ENCODE measurements at regions not wholly inside any gene's neighbourhood (a gene's known extent, or its start where the extent isn't known, plus 50 kb on each side); places are given as distances from the start of the nearest gene placed in this dataset.

DNA sequence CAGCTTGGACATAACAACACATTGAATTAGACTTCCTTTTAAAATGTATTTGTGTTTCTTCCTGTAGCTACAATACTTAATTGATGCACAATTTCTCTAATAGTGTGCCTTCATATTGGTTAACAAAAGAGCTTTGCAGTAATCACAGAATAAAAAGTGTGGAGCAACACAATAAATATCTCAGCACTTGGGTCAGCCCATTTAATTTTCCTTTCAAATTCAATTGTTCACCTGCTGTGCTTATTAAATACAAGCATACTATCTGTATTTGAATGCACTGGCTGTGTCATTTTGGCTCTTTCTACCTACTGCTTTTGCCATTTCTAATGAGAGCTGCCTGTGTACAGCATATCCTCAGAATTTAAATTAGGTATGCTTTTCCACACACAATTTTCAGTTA, 1641.3 kb upstream of the SLC39A10 start:
- Histone ChIP-seq H3K27ac (no peak overlapping the region), H3K9me3 (peaks cover 0 to 11% (median 7%) of the 10 kb centered on the region in 4 donors), H3K27me3 (no peaks in the 10 kb centered on the region), H3K4me3 (no peak overlapping the region), H3K36me3 (no peaks in the 10 kb centered on the region), H3K4me1 (no peaks in the 10 kb centered on the region)
- DNase-seq = no peak
- TF ChIP-seq POLR2A (IDR thresholded peaks at IDR 0.05) = no peak
- no peak for TF ChIP-seq EP300 (IDR thresholded peaks at IDR 0.05)
- TF ChIP-seq POLR2AphosphoS5 (IDR thresholded peaks at IDR 0.05) = no peak
- TF ChIP-seq, protein P1, sequence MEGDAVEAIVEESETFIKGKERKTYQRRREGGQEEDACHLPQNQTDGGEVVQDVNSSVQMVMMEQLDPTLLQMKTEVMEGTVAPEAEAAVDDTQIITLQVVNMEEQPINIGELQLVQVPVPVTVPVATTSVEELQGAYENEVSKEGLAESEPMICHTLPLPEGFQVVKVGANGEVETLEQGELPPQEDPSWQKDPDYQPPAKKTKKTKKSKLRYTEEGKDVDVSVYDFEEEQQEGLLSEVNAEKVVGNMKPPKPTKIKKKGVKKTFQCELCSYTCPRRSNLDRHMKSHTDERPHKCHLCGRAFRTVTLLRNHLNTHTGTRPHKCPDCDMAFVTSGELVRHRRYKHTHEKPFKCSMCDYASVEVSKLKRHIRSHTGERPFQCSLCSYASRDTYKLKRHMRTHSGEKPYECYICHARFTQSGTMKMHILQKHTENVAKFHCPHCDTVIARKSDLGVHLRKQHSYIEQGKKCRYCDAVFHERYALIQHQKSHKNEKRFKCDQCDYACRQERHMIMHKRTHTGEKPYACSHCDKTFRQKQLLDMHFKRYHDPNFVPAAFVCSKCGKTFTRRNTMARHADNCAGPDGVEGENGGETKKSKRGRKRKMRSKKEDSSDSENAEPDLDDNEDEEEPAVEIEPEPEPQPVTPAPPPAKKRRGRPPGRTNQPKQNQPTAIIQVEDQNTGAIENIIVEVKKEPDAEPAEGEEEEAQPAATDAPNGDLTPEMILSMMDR (IDR thresholded peaks at IDR 0.05) = no peak
- intact Hi-C loops (cut with DNase I; ENCODE audit: low total_unique reads) = no loop called here

DNA sequence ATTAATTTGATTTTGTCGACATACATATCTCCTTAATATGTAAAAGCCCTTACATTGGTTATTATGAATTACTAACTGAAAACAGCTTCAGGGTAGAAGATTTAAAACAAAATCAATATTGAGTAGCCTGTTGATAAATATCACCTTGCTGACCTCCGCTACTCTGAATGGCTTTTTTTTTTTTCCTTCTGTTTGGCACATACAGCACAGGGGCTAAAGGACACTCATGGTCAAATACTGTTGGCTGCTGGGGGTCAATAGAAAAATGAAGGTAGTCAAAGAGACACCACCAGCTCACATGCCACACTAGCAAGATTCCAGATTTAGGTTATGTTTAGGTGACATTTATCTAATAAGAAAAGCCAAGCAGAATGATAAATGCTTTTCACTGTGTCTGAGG, 1642.4 kb upstream of the SLC39A10 start:
- DNase-seq = no peak
- intact Hi-C loops (cut with DNase I; ENCODE audit: low total_unique reads) = no loop called here
- no peaks in the 10 kb centered on the region for H3K27me3 ChIP-seq
- H3K27ac ChIP-seq = no peak overlapping the region
- TF ChIP-seq POLR2AphosphoS5 (IDR thresholded peaks at IDR 0.05) (no peak), POLR2A (IDR thresholded peaks at IDR 0.05) (no peak), EP300 (IDR thresholded peaks at IDR 0.05) (no peak)
- TF ChIP-seq, protein P1 (IDR thresholded peaks at IDR 0.05) = no peak
- no peaks in the 10 kb centered on the region for H3K36me3 ChIP-seq
- H3K4me1 ChIP-seq = no peaks in the 10 kb centered on the region
- peaks cover 0 to 3% (median under 1%) of the 10 kb centered on the region in 4 donors for H3K9me3 ChIP-seq
- no peak overlapping the region for H3K4me3 ChIP-seq
- WGBS, 5 donors = 54 to 78% (median 65%) methylated on average over 2 of the region's 2 CpGs

DNA sequence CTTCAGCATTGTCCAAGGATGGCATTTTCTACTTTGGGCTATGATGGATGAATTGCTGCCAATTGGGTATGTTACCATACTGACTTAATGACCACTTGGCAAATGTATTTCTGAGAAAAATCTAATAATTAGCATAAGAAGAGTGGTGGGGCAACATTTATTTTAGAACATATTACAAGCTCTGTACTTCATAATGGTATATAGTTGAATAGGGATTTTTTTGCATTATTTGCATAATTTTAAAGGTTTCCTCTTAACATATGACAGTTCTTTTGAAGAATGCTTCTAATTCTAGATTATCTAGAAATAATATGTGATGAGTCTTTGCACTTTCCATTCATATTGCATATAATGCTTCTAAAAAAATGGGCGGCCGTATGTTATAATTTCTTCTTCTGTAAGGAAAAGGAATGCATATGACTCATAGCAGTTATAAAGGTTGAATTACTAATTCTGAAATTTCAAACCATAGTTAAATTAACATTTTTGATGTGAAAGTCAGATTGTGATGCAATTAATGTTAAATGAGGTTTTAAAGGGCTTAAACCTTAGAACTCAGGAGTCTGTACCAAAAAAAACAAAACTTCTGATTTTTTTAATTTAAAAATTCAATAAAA, 1652.3 kb upstream of the SLC39A10 start:
- Histone ChIP-seq H3K9me3 (peaks cover 0 to 30% (median 14%) of the 10 kb centered on the region in 4 donors), H3K27me3 (no peaks in the 10 kb centered on the region), H3K27ac (no peak overlapping the region), H3K4me1 (no peaks in the 10 kb centered on the region), H3K4me3 (no peak overlapping the region), H3K36me3 (no peaks in the 10 kb centered on the region)
- 88 to 100% (median 95%) methylated on average over 2 of the region's 2 CpGs for WGBS, 5 donors
- TF ChIP-seq POLR2AphosphoS5 (IDR thresholded peaks at IDR 0.05) (no peak), EP300 (IDR thresholded peaks at IDR 0.05) (no peak), POLR2A (IDR thresholded peaks at IDR 0.05) (no peak)
- TF ChIP-seq, protein P1 (IDR thresholded peaks at IDR 0.05) = no peak
- intact Hi-C loops (cut with DNase I; ENCODE audit: low total_unique reads) = no loop called here
- no peak for DNase-seq

DNA sequence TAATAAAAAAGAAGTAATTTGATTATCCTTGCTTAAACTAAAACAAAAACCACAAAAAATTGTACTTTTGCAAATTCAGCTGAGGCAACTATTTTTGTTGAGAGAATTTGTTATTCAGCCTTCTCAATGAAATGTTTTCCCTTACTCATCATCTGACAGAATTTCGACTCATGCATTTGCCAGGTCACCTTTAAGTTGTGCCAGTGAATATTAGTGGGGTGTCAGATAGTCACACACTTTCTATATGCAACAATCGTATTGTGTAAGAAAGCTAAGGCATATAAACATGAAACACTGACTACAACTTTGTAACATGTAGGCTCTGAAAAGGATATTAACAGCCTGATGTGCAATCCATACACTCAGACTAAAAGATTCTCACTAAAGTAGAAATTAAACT, 1653.1 kb upstream of the SLC39A10 start:
- Histone ChIP-seq H3K36me3 (no peaks in the 10 kb centered on the region), H3K4me1 (no peaks in the 10 kb centered on the region), H3K27ac (no peak overlapping the region), H3K27me3 (no peaks in the 10 kb centered on the region), H3K9me3 (peaks cover 0 to 22% (median 12%) of the 10 kb centered on the region in 4 donors), H3K4me3 (no peak overlapping the region)
- DNase-seq = no peak
- TF ChIP-seq, protein P1 (IDR thresholded peaks at IDR 0.05) = no peak
- TF ChIP-seq POLR2AphosphoS5 (IDR thresholded peaks at IDR 0.05) (no peak), POLR2A (IDR thresholded peaks at IDR 0.05) (no peak), EP300 (IDR thresholded peaks at IDR 0.05) (no peak)
- intact Hi-C loops (cut with DNase I; ENCODE audit: low total_unique reads) = no loop called here
- 72 to 81% (median 77%) methylated on average over 2 of the region's 2 CpGs for WGBS, 5 donors

All from stomach (tissue), 8 donors.